ENCODE measurements at regions not wholly inside any gene's neighbourhood (a gene's known extent, or its start where the extent isn't known, plus 50 kb on each side); places are given as distances from the start of the nearest gene placed in this dataset.

GRCh38 chr12:107241411-107241810, 148.1 kb upstream of the CRY1 start:
- Histone ChIP-seq H3K9ac (replicated peaks in 1 of 4; ENCODE audit: extremely low read depth in 1 of 4, low read depth in 3 of 4, low read length in 3 of 4) (no peak overlapping the region), H3K23ac (ENCODE audit: insufficient read length) (no peak overlapping the region), H3K9me3 (ENCODE audit: insufficient read depth in 2 of 2, low read depth in 1 of 2, low read length in 1 of 2) (no peaks in the 10 kb centered on the region), H4K5ac (ENCODE audit: insufficient read length, low read depth, low read length) (no peak overlapping the region), H3K4ac (replicated peaks; ENCODE audit: insufficient read length, low read depth, low read length) (no peak overlapping the region), H3K4me2 (ENCODE audit: insufficient read depth in 1 of 2, low read depth in 2 of 2, low read length in 2 of 2) (no peak overlapping the region), H2AFZ (ENCODE audit: low read length) (no peak overlapping the region), H2BK5ac (ENCODE audit: low read depth, low read length) (no peak overlapping the region), H3K23me2 (ENCODE audit: low read depth, low read length) (peaks cover 3% of the 10 kb centered on the region; the same call in 1 of the 2 replicates), H4K91ac (replicated peaks; ENCODE audit: insufficient read length, low read length) (no peak overlapping the region), H3K79me1 (ENCODE audit: low read depth, low read length) (no peaks in the 10 kb centered on the region), H2BK15ac (ENCODE audit: low read length) (no peak overlapping the region), H3K4me1 (replicated peaks in 1 of 4; ENCODE audit: control insufficient read depth in 3 of 4, insufficient read depth in 4 of 4, low read length in 3 of 4) (no peaks in the 10 kb centered on the region), H3K56ac (replicated peaks; ENCODE audit: insufficient read length, low read depth, low read length) (no peak overlapping the region), H3K27me3 (replicated peaks in 1 of 4; ENCODE audit: control insufficient read depth in 3 of 4, extremely low read depth in 1 of 4, insufficient read depth in 3 of 4, low read length in 3 of 4) (no peaks in the 10 kb centered on the region), H3K18ac (ENCODE audit: extremely low read depth, low read length) (no peak overlapping the region), H4K8ac (ENCODE audit: extremely low read depth, insufficient read depth, low read length) (no peak overlapping the region), H3K79me2 (ENCODE audit: control insufficient read depth in 1 of 2, insufficient read depth in 2 of 2, low read length in 2 of 2) (no peaks in the 10 kb centered on the region), H2AK5ac (ENCODE audit: low read depth, low read length) (no peak overlapping the region), H3K14ac (ENCODE audit: insufficient read length) (no peak overlapping the region), H4K20me1 (replicated peaks in 1 of 2; ENCODE audit: control insufficient read depth in 1 of 2, insufficient read depth in 2 of 2, low read length in 2 of 2) (no peaks in the 10 kb centered on the region), H2BK12ac (ENCODE audit: low read depth, low read length) (no peak overlapping the region), H2BK20ac (ENCODE audit: low read length) (no peak overlapping the region), H3K4me3 (ENCODE audit: extremely low read depth in 1 of 4, insufficient read depth in 2 of 4, low read depth in 3 of 4, low read length in 4 of 4) (no peak overlapping the region), H2BK120ac (replicated peaks; ENCODE audit: low read depth, low read length) (no peak overlapping the region), H3K27ac (ENCODE audit: low read depth, low read length) (no peak overlapping the region), H3K36me3 (ENCODE audit: control insufficient read depth in 2 of 4, insufficient read depth in 4 of 4, low read length in 3 of 4) (no peaks in the 10 kb centered on the region)
- DNase-seq (ENCODE audit: low read depth in 1 of 2, low spot score in 2 of 2): no peak
- no peak for FAIRE-seq
- no peak for TF ChIP-seq POLR2A (IDR thresholded peaks at IDR 0.05; ENCODE audit: control extremely low read depth in 1 of 2, low read depth in 2 of 2, low read length in 2 of 2)
- TF ChIP-seq SRF (IDR thresholded peaks at IDR 0.05; ENCODE audit: low read depth, low read length): no peak
- no peak for TF ChIP-seq TBP (IDR thresholded peaks at IDR 0.05; ENCODE audit: low read depth, low read length)
- WGBS, 2 experiments (ENCODE audit: extremely low coverage in 1 of 2, insufficient coverage in 1 of 2, insufficient read length in 1 of 2, insufficient replicate concordance in 2 of 2, low coverage in 1 of 2, low lambda C conversion rate in 2 of 2, missing lambda C conversion rate in 1 of 2): 93% methylated on average over 1 of the region's 1 CpG; no CpG with 5 or more reads in 1 of the 2 experiments
- CTCF ChIA-PET (ENCODE audit: partially characterized antibody): no interaction called here
- POLR2A ChIA-PET (ENCODE audit: partially characterized antibody): no interaction called here

All from H1 (cell line).